ENCODE measurements at regions not wholly inside any gene's neighbourhood (a gene's known extent, or its start where the extent isn't known, plus 50 kb on each side); places are given as distances from the start of the nearest gene placed in this dataset.

DNA sequence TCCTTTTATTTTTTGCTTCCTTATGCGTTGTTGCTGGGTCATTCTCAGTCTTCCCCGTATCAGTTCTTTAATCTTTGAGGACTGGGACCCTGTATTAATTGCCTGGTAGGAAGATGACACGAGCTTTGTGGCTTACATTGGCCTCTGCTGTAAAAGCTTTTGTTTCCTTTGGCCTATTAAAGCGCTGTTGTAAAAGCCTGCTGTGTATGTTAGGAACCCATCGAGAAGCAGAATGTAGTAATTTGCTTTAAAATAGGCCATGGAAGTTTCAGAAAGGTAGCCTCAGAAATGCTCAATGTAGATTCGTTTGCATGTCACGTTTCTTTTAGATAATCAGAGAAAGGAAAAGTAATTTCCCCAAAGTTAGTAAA is 257.5 kb upstream of the STARD13 start:
- BruUV-seq (replicated peaks): TSS peak; percentile 97
- Histone ChIP-seq H3K9me3 (ENCODE audit: control insufficient read depth, insufficient read depth, low read depth, low read length) (no peaks in the 10 kb centered on the region), H3K27me3 (ENCODE audit: control insufficient read depth, insufficient read depth, low read length) (no peaks in the 10 kb centered on the region), H3K4me1 (ENCODE audit: control insufficient read depth, insufficient read depth, low read length) (peaks cover 11% of the 10 kb centered on the region), H3K27ac (ENCODE audit: low read length) (peak overlapping the region; percentile 100), H3K4me3 (ENCODE audit: low read depth in 2 of 2, low read length in 2 of 2) (peak overlapping the region; percentile 67 to 78), H3K36me3 (ENCODE audit: control insufficient read depth, insufficient read depth, low read length) (no peaks in the 10 kb centered on the region)
- TF ChIP-seq REST (IDR thresholded peaks at IDR 0.05; ENCODE audit: insufficient read depth in 1 of 2, low read depth in 2 of 2, low read length in 1 of 2) (no peak), TCF7L2 (IDR thresholded peaks at IDR 0.05; ENCODE audit: low read depth, low read length) (no peak), POLR2AphosphoS5 (IDR thresholded peaks at IDR 0.05; ENCODE audit: low read depth, low read length) (no peak), SIN3A (IDR thresholded peaks at IDR 0.05; ENCODE audit: borderline replicate concordance, insufficient read depth, low read depth, low read length) (no peak)
- TF ChIP-seq, protein P1, sequence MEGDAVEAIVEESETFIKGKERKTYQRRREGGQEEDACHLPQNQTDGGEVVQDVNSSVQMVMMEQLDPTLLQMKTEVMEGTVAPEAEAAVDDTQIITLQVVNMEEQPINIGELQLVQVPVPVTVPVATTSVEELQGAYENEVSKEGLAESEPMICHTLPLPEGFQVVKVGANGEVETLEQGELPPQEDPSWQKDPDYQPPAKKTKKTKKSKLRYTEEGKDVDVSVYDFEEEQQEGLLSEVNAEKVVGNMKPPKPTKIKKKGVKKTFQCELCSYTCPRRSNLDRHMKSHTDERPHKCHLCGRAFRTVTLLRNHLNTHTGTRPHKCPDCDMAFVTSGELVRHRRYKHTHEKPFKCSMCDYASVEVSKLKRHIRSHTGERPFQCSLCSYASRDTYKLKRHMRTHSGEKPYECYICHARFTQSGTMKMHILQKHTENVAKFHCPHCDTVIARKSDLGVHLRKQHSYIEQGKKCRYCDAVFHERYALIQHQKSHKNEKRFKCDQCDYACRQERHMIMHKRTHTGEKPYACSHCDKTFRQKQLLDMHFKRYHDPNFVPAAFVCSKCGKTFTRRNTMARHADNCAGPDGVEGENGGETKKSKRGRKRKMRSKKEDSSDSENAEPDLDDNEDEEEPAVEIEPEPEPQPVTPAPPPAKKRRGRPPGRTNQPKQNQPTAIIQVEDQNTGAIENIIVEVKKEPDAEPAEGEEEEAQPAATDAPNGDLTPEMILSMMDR (IDR thresholded peaks at IDR 0.05): no peak
- ChIA-PET CTCF (interaction anchor here (0.6 kb wide), 1 partner anchor 859 kb away, joined by 3 read pairs; no protein-coding TSS in a partner anchor), POLR2A (interaction anchor here (0.6 kb wide), 1 partner anchor 186 kb away, joined by 3 read pairs; no protein-coding TSS in a partner anchor)
- DNase-seq (ENCODE audit: low read depth, low spot score): no peak
- peak; percentile 31; the same call in 1 of the 2 replicates for ATAC-seq
- intact Hi-C loops (cut with micrococcal nuclease; ENCODE audit: unreplicated experiment) (loop anchor here (5.0 kb wide), 1 partner anchor 316 kb away; no protein-coding TSS in a partner anchor), in situ Hi-C loops (cut with HindIII; ENCODE audit: low pct_unique_long_range_greater_than_20kb, low sequenced_read_pairs) (no loop called here)

- no TSS peak for BruUV-seq (replicated peaks)
These were observed 258.2 kb upstream of the STARD13 start for GRCh38 chr13:33543631-33544265.

DNA sequence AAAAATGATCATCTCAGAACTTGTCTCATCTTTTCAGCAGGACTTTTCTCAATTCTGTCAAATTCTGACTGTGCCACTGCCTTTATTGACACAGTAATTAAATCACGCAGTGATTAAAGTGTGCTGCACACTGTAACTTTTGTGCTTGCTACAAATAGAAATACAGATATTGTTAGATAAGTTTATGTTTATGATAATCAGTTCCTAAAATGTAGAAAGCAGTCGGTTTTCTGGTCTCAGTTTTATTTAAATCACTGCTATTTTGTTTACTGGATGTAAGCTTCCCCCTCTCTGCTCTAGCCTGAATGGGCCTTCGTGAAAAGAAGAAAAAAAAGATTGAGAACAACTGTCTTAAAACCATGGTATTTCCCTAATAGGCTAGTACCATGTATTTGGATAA is 258.8 kb upstream of the STARD13 start:
- Histone ChIP-seq H3K4me1 (ENCODE audit: control insufficient read depth, insufficient read depth, low read length) (peaks cover 11% of the 10 kb centered on the region), H3K4me3 (ENCODE audit: low read depth in 2 of 2, low read length in 2 of 2) (no peak overlapping the region), H3K27me3 (ENCODE audit: control insufficient read depth, insufficient read depth, low read length) (no peaks in the 10 kb centered on the region), H3K36me3 (ENCODE audit: control insufficient read depth, insufficient read depth, low read length) (no peaks in the 10 kb centered on the region), H3K27ac (ENCODE audit: low read length) (peak overlapping the region; percentile 100; the same call in 1 of the 2 replicates), H3K9me3 (ENCODE audit: control insufficient read depth, insufficient read depth, low read depth, low read length) (no peaks in the 10 kb centered on the region)
- CTCF ChIA-PET: no interaction called here
- in situ Hi-C loops (cut with HindIII; ENCODE audit: low pct_unique_long_range_greater_than_20kb, low sequenced_read_pairs): no loop called here
- TF ChIP-seq REST (IDR thresholded peaks at IDR 0.05; ENCODE audit: insufficient read depth in 1 of 2, low read depth in 2 of 2, low read length in 1 of 2): no peak
- TF ChIP-seq, protein P1 (IDR thresholded peaks at IDR 0.05): no peak
- TF ChIP-seq POLR2AphosphoS5 (IDR thresholded peaks at IDR 0.05; ENCODE audit: low read depth, low read length): no peak
- TF ChIP-seq SIN3A (IDR thresholded peaks at IDR 0.05; ENCODE audit: borderline replicate concordance, insufficient read depth, low read depth, low read length): no peak
- ATAC-seq (no peak), DNase-seq (ENCODE audit: low read depth, low spot score) (no peak)
- no TSS peak for BruUV-seq (replicated peaks)
- POLR2A ChIA-PET: no interaction called here
- intact Hi-C loops (cut with micrococcal nuclease; ENCODE audit: unreplicated experiment): loop anchor here (5.0 kb wide), 1 partner anchor 317 kb away; no protein-coding TSS in a partner anchor

More at GRCh38 chr13:33543631-33544265, 258.2 kb upstream of the STARD13 start:
- intact Hi-C loops (cut with micrococcal nuclease; ENCODE audit: unreplicated experiment): loop anchor here (5.0 kb wide), 1 partner anchor 316 kb away; no protein-coding TSS in a partner anchor
- DNase-seq (ENCODE audit: low read depth, low spot score) (no peak), ATAC-seq (no peak)
- H3K9me3 ChIP-seq (ENCODE audit: control insufficient read depth, insufficient read depth, low read depth, low read length): no peaks in the 10 kb centered on the region
- TF ChIP-seq SIN3A (IDR thresholded peaks at IDR 0.05; ENCODE audit: borderline replicate concordance, insufficient read depth, low read depth, low read length) (no peak), POLR2AphosphoS5 (IDR thresholded peaks at IDR 0.05; ENCODE audit: low read depth, low read length) (0 out of 2 replicates have a peak, but pooled peaks have one; percentile 25)
- ChIA-PET CTCF (no interaction called here), POLR2A (no interaction called here)
- no peaks in the 10 kb centered on the region for H3K36me3 ChIP-seq (ENCODE audit: control insufficient read depth, insufficient read depth, low read length)
- H3K27ac ChIP-seq (ENCODE audit: low read length): peak overlapping the region; percentile 100
- H3K4me3 ChIP-seq (ENCODE audit: low read depth in 2 of 2, low read length in 2 of 2): peak overlapping the region; percentile 67 to 78; a peak in 3 of 4 replicates
- peaks cover 11% of the 10 kb centered on the region for H3K4me1 ChIP-seq (ENCODE audit: control insufficient read depth, insufficient read depth, low read length)
- H3K27me3 ChIP-seq (ENCODE audit: control insufficient read depth, insufficient read depth, low read length): no peaks in the 10 kb centered on the region
- in situ Hi-C loops (cut with HindIII; ENCODE audit: low pct_unique_long_range_greater_than_20kb, low sequenced_read_pairs): no loop called here

Data from Panc1 (cell line).